Stimulated activated CD4-positive, alpha-beta T cell treated with anti-CD3 and anti-CD28 coated beads, Interleukin-2, amount 100 ng/mL, for 48 hours (primary cell): ENCODE measurements at regions not wholly inside any gene's neighbourhood (a gene's known extent, or its start where the extent isn't known, plus 50 kb on each side); places are given as distances from the start of the nearest gene placed in this dataset.
"Not testable (repeated sequence)": the region's sequence is repeated elsewhere in the genome, so short reads cannot be mapped to it uniquely, and the experiment has no call there.

ENCODE experiments used
- DNase-seq, 2 donors: peaks; one replicate each; pipeline ENCODE4 v3.0.0-alpha.2; 2020

DNA sequence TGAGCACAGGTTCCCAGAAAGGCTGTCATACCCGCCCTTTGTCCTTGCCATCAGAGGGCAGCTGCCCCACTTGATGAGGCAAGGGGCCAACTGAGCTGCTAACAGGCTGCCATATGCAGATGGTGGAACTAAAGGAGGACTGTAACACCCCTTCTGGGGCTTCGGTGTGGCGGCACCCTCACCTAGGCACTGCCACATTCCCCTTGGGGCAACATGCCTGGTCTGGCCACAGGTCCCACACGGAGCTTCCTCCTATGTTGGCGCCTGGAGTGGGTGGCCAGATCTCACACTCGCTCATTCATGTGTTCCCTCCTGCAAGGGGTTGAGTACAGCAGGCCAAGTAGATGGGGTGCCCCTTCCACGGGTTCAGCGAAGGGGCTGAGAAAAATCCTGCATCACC, 777.4 kb upstream of the CHD1 start:
- DNase-seq, result no peak

DNA sequence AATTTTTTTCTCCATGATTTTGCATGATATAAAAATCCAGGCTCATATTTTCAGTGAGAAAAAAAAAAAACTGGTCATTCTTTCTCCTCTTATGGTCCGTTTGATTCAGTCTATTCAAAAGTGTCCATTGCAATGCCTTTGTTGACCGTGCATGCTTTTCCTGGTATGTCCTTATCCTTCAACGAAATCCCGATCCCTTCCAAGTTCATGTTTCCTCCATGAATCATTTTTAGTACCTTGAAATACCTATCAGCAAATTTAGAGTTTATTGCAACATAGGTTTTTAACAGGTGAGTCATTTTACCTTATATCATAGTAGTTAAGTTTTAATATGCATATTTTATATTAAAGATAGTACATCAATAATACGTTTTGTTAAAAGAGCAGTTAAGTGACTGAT, 773.8 kb upstream of the CHD1 start:
- no peak for DNase-seq

DNA sequence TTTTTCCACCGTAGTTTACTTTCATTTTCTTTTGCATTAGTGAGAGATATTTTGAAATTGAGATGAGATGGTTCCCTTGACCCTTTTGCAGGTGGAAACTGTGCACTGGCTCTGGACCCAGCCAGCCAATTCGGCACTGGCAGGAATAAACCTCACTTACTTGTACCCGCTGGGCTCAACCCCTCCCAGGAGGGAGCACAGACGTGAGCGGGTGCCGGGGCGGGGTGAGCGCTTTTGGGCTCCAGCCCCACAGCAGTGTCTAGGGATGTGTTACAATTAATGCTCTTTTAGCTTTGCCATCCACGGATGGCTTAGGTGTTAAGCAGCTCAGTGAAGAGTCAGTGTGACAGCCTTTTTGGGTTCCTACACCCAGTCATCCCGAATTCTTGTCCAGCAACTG, 766.1 kb upstream of the CHD1 start:
- DNase-seq, result no peak

DNA sequence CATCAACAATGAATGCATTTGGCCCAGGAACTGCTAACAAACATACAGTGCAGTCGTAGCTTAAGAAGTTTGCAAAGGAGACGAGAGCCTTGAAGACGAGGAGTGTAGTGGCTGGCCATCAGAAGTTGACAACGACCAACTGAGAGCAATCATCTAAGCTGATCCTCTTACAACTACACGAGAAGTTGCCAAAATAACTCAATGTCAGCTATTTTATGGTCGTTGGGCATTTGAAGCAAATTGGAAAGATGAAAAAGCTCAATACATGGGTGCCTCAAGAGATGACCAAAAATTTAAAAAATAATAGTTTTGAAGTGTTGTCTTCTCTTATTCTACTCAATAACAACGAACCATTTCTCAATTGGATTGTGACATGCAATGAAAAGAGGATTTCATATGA, 757.7 kb upstream of the CHD1 start:
- DNase-seq, result no peak

DNA sequence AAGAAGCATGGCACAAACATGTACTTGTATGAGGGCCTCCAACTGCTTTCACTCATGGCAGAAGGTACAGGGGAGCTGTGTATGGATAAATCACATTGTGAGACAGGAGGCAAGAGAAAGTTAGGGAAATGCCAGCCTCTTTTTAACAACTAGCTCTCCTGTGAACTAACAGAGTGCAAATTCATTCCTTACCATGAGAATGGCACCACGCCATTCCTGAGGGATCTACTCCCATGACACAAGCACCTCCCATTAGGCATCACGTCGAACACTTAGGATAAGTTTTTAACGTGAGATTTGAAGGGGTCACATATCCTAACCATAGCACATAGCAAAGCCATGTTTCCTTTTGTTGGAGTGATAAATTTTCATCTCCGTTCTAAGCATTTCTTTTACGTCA, 747.2 kb upstream of the CHD1 start:
- no peak for DNase-seq

DNA sequence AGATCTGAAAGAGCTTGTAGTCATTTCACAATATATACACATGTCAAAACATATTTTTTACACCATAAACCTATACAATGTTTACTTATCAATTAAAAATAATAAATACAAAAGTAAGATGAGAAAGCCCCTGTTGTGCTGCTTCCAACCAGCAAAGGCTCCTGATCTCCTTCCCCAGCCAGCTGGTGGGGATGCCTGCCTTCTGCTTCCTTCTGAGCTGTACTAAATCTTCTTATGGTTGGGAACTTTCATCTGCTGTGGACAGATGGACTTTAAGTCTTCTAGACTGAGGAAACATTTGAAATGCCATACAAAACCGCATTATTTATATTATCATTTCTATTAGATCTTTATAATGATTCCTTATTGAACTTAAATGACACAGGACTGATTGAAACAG, 745.3 kb upstream of the CHD1 start:
- no peak for DNase-seq

DNA sequence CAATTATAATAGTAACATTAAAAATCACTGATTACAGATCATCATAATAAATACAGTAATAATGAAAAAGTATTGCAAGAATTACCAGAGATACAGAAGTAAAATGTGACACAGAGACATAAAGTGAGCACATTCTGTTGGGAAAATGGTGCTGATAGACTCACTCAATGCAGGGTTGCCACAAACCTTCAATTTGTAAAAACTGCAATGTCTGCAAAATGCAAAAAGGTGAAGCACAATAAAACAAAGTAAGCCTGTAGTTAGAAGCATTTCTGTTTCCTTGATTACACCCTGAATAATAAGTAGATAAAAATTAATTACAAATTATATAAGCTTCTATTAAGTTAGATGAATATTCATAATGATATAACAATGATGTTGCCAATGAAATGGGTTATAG, 736.2 kb upstream of the CHD1 start:
- no peak for DNase-seq

DNA sequence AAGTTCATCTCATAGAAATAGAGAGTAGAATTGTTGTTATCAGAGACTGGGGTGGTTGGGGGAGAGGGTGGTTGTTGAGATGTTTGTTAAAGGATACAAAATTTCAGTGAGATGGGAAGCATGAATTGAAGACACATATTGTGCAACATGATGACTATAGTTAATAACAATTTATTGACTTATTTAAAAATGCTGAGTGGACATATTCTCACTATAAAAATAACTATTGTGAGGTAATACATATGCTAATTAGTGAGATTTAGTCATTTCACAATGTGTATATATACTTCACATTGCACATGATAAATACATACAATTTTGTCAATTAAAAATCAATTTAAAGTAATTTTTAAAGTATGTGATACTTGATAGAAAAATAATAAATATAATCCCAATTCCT, 722.5 kb upstream of the CHD1 start:
- no peak for DNase-seq

DNA sequence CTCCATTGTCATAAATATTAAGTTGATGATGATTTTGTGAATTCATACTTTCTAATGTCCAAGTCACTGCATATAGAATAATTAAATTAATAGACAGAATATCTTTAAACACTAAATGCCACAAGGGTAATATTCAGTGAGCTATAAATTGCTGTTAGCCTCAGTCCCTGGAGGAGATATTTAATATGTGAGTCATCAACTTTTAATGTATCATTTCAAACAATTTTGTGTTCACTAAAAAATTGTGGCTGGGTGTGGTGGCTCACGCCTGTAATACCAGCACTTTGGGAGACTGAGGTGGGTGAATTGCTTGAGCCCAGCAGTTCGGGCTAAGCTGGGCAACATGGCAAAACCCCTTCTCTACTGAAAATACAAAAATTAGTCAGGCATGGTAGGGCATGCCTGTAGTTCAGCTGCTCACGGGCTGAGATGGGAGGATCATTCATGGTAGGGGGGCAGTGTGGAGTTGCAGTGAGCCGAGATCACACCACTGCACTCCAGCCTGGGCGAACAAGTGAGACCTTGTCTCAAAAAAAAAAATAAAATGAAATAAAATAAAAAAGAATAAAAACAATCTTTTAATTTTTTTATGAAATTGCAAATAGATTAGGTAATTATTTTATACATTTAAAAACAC, 717.3 kb upstream of the CHD1 start:
- DNase-seq, result no peak

DNA sequence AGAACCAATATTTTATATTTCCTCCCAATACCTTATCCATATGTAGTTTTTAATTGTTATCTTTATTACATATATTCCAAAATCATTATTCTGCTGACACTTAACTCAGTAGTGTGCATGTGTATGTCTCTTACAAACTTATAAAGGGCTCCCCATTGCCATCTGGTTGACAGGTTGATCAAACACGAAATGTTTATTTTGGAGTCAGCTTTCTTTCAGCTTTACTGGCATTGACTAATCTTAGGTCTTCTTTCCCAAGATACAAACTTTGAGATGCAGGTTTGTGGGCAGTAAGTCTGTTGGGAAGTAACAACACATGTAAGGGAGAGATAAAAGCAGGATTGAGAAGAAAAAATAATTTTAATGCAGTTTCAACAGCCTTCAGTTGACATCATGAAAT, 716.0 kb upstream of the CHD1 start:
- DNase-seq, result no peak

DNA sequence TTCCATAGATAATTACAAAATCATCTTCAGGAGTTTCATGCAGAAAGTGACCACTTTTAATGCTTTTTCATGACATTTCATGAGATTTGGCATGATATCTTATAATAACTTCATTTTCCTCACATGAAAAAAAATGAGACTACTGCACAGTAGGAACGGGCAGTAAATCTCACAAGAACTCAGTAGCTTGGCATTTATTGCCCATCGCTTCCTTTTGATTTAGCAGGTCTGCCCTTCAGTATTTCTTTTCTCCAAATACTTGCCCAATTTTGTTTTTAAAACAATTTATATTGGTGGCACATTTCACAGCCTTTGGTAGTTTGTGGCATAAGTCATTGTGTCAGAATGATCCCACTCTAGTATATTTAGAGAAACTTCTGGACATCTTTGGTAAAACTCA, 711.8 kb upstream of the CHD1 start:
- no peak for DNase-seq

DNA sequence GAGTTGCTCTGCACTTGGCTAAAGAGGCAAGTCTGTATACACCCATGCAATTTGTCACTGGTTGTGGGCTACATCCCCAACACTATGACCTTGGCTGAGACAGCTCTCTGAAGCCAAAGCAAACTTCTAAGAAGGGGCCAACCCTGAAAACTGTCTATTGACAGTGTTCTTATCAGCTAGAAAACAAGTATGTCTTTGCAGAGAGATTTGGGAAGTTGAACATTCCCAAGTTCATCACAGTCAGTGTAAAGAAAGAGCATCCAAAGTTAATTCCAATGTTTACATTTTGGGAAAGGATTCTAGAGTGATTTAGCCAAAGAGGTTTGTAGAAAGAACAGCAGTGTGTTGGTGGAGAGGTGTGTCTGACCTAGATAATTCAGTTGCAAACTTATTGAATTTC, 711.1 kb upstream of the CHD1 start:
- DNase-seq, result no peak

DNA sequence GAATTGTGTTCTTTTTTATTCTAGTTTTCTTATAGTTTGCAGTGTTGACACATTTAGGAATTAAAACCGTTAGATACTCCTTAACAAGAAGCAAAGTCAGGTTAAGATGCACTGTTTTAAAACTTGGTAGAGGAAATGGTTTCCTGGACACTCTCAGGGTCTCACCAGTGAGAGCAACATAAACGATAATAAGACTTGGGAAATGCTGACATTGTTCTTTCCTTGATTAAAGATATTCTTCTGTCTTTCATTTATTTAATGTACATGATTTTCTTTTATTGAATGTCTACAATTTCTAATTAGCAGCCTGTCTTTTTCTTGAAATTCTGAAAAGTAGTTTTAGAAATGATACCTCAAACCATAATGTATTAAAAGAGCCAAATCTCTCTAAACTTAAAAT, 707.9 kb upstream of the CHD1 start:
- DNase-seq, result no peak

DNA sequence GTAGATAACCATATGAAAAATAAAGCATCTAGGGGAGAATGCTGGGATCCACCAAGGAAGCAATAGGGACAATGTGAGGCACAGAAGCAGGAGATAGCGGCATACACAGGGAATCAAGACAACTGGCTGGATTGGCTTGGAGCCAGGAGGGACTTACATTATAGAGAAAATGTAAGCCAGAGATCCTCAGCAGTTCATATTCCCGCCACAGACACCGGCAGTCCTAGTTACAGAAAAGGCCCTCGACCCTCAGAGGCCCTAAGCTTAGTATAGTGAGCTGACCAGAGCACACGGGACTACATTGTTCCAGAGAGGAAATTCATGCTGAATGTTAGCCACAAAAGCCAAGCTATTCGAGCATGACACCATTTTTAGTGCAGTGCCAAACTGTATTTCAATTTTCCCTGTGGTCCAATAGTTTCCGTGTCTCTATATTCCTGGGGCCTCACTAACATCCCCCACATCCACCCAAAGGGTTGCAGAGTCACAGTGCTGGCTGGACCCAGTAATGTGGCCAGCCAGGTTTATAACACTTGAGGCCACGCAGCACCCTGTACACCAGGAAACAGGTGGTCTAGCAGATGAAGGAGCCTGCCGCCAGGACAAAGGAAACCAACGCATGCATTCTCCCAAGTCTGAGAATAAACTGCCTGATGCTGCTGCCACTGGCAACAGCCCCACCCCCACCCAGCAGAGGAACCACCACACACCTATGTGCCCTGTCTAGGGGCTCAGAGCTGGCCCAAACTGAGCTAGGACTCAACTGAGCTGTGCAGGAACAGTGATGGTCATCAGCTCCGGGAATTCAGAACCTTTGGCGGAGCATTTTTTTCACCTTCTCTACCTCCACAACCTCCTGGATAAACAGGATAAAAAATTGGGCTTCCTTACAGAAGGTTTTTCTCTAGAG, 693.2 kb upstream of the CHD1 start:
- no peak for DNase-seq

DNA sequence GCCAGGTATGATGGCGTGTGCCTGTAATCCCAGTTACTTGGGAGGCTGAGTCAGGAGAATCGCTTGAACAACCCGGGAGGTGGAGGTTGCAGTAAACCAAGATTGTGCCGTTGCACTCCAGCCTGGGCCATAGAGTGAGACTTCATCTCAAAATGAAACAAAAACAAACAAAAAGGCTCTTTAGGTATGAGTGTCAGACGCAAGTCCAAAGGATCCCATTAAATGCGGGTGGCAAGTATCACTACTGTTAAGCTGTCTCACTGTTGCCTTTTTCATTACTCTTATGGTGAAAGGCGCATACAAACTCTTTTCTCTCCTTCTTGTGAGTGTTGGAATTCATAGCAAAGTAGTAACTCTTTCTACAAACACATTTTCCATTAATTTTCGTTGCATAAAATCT, 688.5 kb upstream of the CHD1 start:
- no peak for DNase-seq

DNA sequence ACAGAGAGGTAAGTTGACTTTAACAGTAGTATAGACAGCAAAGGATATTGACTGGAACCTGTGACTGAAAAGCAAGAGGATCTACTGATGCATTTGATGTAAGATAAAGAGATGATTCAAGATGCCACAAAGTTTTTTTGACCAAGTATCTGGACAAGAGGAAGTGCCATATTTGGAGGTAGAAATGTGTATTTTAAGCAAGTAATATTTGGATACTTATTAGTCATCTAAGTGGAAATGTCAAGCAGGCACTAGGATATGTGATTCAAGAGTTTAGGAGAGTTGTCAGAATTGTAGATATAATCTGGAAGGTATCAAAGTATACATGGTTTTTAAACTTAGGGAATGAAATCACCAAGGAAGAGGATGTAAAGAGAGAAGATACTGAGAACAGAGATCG, 686.1 kb upstream of the CHD1 start:
- no peak for DNase-seq

DNA sequence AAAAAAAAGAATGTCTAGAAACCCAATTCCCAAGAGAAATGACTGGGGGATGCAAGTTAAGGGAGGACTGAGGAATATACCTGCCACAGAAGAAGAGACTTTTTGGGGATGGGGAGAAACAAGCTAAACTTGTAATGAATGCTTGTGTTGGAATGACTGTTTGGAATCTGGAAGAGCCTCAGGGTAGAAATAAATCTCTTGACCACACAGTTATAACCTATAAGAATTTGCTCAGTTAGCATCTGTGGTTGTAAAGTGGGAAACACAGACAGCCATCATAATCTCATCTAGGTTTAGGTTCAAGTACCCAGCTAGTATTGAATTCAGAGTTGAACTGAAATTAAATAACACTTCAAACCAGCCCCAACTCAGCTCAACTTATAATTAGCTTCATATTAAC, 678.3 kb upstream of the CHD1 start:
- no peak for DNase-seq

DNA sequence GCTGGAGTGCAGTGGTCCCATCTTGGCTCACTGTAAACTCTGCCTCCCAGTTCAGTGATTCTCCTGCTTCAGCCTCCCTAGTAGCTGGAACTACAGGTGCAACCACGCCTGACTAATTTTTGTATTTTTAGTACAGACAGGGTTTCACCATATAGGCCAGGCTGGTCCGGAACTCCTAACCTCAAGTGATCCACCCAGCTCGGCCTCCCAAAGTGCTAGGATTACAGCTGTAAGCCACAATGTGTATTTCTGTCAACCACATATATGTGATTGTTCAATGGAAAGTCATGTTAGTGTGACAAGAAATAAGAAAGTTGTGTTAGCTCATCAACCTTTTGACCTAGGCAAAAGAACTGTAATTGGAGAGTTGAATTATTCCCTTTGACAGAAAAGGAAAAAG, 677.1 kb upstream of the CHD1 start:
- DNase-seq, result no peak

DNA sequence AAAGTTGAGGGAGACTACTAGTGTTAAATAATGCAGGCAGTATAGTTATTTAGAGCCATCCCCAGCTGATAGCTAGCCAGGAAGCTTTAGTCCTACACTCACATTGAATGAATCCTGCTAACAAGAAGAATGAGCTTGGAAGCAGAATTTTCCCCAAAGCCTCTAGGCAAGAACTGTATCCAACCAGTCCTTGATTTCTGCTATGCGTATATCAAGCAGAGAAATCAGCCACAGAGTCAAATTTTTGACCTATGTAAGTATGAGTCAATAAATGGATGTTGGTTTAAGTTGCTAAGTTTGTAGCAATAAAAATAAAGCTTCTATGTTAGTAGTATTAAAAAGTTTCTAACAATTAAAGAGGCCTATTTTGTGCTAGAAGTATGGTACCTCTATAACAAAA, 672.1 kb upstream of the CHD1 start:
- no peak for DNase-seq

DNA sequence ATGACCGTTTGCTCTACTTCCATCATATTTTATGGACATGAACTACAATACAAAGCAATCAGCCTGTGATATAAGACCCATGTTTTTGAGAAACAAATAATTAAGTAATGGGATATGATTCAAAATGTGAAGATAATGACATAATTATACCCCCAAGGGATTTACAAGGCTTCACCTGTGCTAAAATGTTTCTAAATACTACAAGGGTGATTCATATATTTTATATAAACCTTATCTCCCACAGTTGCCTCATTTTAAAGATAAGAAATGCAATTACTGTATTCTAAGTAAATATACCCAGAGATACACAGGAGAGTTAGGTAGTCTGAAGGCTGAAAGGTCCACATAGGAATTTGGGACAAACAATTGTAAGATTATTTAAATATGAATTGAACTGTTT, 662.0 kb upstream of the CHD1 start:
- DNase-seq, result no peak

DNA sequence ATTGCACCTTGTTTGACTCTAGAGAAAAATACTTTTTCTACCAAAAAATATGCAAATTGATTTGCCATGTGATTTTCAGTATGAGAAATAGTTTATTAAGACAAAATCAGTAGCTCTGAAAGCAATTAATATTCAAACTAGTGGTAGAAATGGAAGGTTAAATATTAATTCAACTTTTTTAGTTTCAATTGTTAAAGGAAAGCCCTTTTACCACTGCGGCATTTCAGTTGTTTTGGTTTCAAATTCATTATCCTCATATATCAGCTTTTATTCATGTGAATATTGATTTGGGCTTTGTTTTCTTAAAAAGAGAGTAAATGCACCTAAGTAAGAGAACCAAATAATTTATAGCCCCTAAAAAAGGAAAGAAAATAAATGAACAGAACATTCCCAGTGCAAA, 660.6 kb upstream of the CHD1 start:
- DNase-seq, result no peak

DNA sequence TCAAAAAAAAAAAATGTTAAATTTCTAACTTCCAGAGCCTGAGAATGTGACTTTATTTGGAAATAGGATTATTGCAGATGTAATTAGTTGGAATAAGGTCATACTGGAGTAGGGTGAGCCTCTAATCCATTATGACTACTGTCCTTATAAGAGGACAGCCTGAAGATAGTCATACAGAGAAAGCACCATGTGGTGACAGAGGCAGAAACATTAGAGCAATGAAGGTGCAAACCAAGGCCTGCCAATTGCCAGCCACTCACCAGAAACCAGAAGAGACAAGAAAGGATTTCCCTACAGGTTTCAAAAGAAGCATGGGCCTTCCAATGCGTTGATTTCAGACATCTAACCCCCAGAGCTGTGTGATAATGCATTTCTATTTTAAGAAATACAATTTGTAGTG, 659.2 kb upstream of the CHD1 start:
- no peak for DNase-seq

DNA sequence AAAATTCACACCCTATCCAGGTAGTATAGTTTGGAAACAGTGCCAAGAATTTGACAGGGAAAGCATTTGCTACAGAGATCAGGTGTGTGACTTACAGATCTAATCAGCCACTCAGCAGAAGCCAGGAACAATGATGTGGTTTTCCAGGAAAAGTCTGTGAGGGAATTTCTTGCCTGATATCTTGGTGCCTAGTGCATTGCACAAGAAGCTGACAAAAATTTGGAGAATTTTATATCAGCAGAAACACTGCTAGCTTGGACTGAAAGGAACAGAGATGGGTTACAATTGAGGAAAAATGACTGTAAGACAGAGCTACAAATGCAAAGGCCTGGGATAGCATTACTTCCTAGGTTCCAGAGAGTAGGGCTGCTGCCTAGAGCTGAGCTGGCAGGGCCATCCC, 658.1 kb upstream of the CHD1 start:
- DNase-seq, result no peak

DNA sequence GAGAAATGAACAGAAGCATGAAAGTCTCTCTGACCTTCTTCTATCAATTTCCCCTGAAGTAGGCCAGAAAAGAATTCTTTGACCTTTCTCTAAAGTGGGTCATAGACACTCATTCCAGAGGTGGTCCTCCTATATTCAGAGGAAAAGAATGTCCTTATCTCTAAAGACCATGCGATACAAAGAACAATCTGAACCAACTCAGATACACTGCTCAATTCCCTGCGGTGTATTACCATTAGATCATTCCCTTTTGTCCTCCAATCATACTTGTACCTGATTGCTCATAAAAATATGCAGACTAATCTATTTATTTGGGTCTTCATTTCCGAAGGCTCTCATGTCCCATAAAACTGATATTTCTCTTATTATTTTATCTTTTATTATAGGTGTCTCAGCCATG, 652.4 kb upstream of the CHD1 start:
- DNase-seq, result not testable (repeated sequence)
